Mesenchymal stem cell (in vitro differentiated cells and primary cell): ENCODE measurements at regions not wholly inside any gene's neighbourhood (a gene's known extent, or its start where the extent isn't known, plus 50 kb on each side); places are given as distances from the start of the nearest gene placed in this dataset.

Experiments used
- DNase-seq: peaks from one replicate; pipeline ENCODE4 v3.0.0-alpha.2; 2013
- H2AFZ ChIP-seq: one replicate; pipeline ENCODE4 v1.6.1; 2013; ENCODE audit warnings: low read depth, mild to moderate bottlenecking, control low read depth, inconsistent platforms, low read length, moderate library complexity
- H2AK5ac ChIP-seq: 2 replicates; pipeline ENCODE4 v1.6.1; 2013; ENCODE audit warnings: low read length, moderate library complexity, mild to moderate bottlenecking, inconsistent platforms; ENCODE audit not compliant: severe bottlenecking
- H2BK120ac ChIP-seq: one replicate; pipeline ENCODE4 v1.6.1; 2013; ENCODE audit warnings: low read depth, mild to moderate bottlenecking, inconsistent platforms, low read length, moderate library complexity
- H2BK12ac ChIP-seq, 2 experiments: one replicate each; pipeline ENCODE4 v1.6.1; 2013; ENCODE audit warnings: inconsistent platforms in 2 of 2, low read length in 2 of 2, mild to moderate bottlenecking in 2 of 2, moderate library complexity in 2 of 2, control low read depth in 1 of 2
- H2BK15ac ChIP-seq: one replicate; pipeline ENCODE4 v1.6.1; 2013; ENCODE audit warnings: mild to moderate bottlenecking, low read depth, inconsistent platforms; ENCODE audit not compliant: poor library complexity, severe bottlenecking
- H2BK5ac ChIP-seq: 2 replicates; pipeline ENCODE4 v1.6.1; 2013; ENCODE audit warnings: low read depth, mild to moderate bottlenecking, low read length, control low read depth, inconsistent platforms; ENCODE audit not compliant: poor library complexity, severe bottlenecking
- H3K14ac ChIP-seq, 2 experiments: one replicate each; pipeline ENCODE4 v1.6.1; 2013; ENCODE audit warnings: inconsistent platforms in 2 of 2, low read length in 2 of 2, control low read depth in 1 of 2, mild to moderate bottlenecking in 1 of 2, moderate library complexity in 1 of 2
- H3K18ac ChIP-seq, 2 experiments: one replicate each; pipeline ENCODE4 v1.6.1; 2013; ENCODE audit warnings: inconsistent platforms in 2 of 2, low read length in 2 of 2, control low read depth in 1 of 2, low read depth in 1 of 2, mild to moderate bottlenecking in 1 of 2
- H3K23ac ChIP-seq, 2 experiments: one replicate each; pipeline ENCODE4 v1.6.1; 2013; ENCODE audit warnings: inconsistent platforms in 2 of 2, low read length in 2 of 2, mild to moderate bottlenecking in 2 of 2, moderate library complexity in 2 of 2, control low read depth in 1 of 2
- H3K27ac ChIP-seq: 2 replicates; pipeline ENCODE4 v1.5.1; 2013; ENCODE audit warnings: mild to moderate bottlenecking, moderate library complexity, low read length, control low read depth, inconsistent platforms; ENCODE audit not compliant: poor library complexity, severe bottlenecking
- H3K27me3 ChIP-seq, 2 experiments: 2 replicates each; pipeline versions ENCODE4 v1.6.1 to v1.7.0; 2013; ENCODE audit warnings: low read length in 2 of 2, mild to moderate bottlenecking in 2 of 2, moderate library complexity in 2 of 2, control low read depth in 1 of 2, inconsistent platforms in 1 of 2; ENCODE audit not compliant: control insufficient read depth in 1 of 2, insufficient read depth in 1 of 2
- H3K36me3 ChIP-seq, 2 experiments: 2 replicates each; pipeline versions ENCODE4 v1.6.1 to v1.7.0; 2013; ENCODE audit warnings: low read length in 2 of 2, control low read depth in 1 of 2, inconsistent platforms in 1 of 2, low read depth in 1 of 2, mild to moderate bottlenecking in 1 of 2; ENCODE audit not compliant: insufficient read depth in 2 of 2, control insufficient read depth in 1 of 2
- H3K4ac ChIP-seq, 2 experiments: one replicate each; pipeline ENCODE4 v1.6.1; 2013; ENCODE audit warnings: inconsistent platforms in 2 of 2, low read length in 2 of 2, mild to moderate bottlenecking in 2 of 2, moderate library complexity in 2 of 2, control low read depth in 1 of 2, low read depth in 1 of 2
- H3K4me1 ChIP-seq: 2 replicates; pipeline ENCODE4 v1.6.1; 2013; ENCODE audit warnings: low read depth, low read length, control low read depth; ENCODE audit not compliant: control insufficient read depth, insufficient read depth
- H3K4me2 ChIP-seq: 2 replicates; pipeline ENCODE4 v1.6.1; 2013; ENCODE audit warnings: low read length, mild to moderate bottlenecking, inconsistent platforms; ENCODE audit not compliant: poor library complexity, severe bottlenecking
- H3K4me3 ChIP-seq, 2 experiments: 2 replicates each; pipeline versions ENCODE4 v1.5.1 to v1.7.0; 2013; ENCODE audit warnings: low read length in 2 of 2, mild to moderate bottlenecking in 2 of 2, control low read depth in 1 of 2, low read depth in 1 of 2; ENCODE audit not compliant: insufficient read depth in 1 of 2
- H3K79me1 ChIP-seq: replicated peaks from 2 replicates; pipeline ENCODE4 v1.6.1; 2013; ENCODE audit warnings: mild to moderate bottlenecking, control low read depth, low read length, inconsistent platforms; ENCODE audit not compliant: poor library complexity, severe bottlenecking
- H3K9ac ChIP-seq: 2 replicates; pipeline ENCODE4 v1.7.0; 2013; ENCODE audit warnings: mild to moderate bottlenecking, low read length, moderate library complexity
- H3K9me3 ChIP-seq: 2 replicates; pipeline ENCODE4 v1.7.0; 2013; ENCODE audit warnings: mild to moderate bottlenecking, low read length; ENCODE audit not compliant: control insufficient read depth
- H4K8ac ChIP-seq: one replicate; pipeline ENCODE4 v1.6.1; 2013; ENCODE audit warnings: inconsistent platforms, mild to moderate bottlenecking, low read length, moderate library complexity
- H4K91ac ChIP-seq: one replicate; pipeline ENCODE4 v1.6.1; 2013; ENCODE audit warnings: mild to moderate bottlenecking, low read length, inconsistent platforms
- WGBS: methylation state at CpG from one replicate; pipeline ENCODE4 v1.1.7; 2013; ENCODE audit warnings: mixed read lengths; 5-methylcytosine and 5-hydroxymethylcytosine counted together

GRCh38 chr4:27182211-27182610, 321.6 kb downstream of the STIM2 start:
- DNase-seq = no peak
- Histone ChIP-seq H3K23ac (no peak overlapping the region), H4K91ac (no peak overlapping the region), H3K4me1 (no peaks in the 10 kb centered on the region), H2BK12ac (no peak overlapping the region), H3K27me3 (no peaks in the 10 kb centered on the region), H3K27ac (no peak overlapping the region), H2AFZ (no peak overlapping the region), H2BK5ac (no peak overlapping the region), H3K9ac (no peak overlapping the region), H3K9me3 (no peaks in the 10 kb centered on the region), H3K36me3 (no peaks in the 10 kb centered on the region), H3K4me2 (no peak overlapping the region), H3K18ac (no peak overlapping the region), H2BK15ac (no peak overlapping the region), H2AK5ac (no peak overlapping the region), H3K4ac (no peak overlapping the region), H4K8ac (no peak overlapping the region), H3K14ac (no peak overlapping the region), H3K4me3 (no peak overlapping the region), H2BK120ac (no peak overlapping the region), H3K79me1 (no peaks in the 10 kb centered on the region)
- WGBS = no CpG with 5 or more reads among the region's 2 CpGs

DNA sequence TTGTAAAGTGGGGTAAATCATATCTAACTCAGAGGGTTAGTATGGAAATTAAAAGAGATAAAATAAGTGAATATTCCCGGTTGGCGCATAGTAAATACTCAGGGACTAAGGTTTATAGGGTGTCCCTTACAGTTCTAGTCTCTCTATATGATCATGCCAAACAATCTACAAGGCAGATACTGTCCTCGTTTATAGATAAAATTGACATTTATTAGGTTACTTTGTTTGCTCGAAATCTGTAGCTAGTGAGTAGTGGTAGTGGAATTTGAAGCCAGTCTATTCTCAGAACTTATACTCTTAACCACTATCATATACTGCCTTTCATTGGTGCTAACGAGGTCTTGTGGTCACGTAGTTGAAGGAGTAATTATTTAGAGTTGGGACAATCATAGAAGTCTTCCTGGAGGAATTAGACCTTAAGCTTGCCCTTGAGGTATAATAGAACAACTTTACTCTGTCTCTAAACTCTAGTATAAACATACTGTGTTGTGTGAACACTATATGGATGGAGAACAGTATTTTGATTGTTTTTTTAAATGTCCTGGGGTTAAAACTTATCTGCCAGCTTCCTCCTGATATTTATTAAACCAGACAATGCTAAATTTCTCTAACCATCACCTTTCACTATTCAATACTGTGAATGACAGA, 324.0 kb downstream of the STIM2 start:
- H4K91ac ChIP-seq = no peak overlapping the region
- H3K18ac ChIP-seq = no peak overlapping the region
- H3K14ac ChIP-seq = no peak overlapping the region
- H3K4me3 ChIP-seq = no peak overlapping the region
- H3K4me1 ChIP-seq = no peaks in the 10 kb centered on the region
- H3K4me2 ChIP-seq = no peak overlapping the region
- WGBS = 50% methylated on average over 2 of the region's 6 CpGs
- no peak overlapping the region for H3K9ac ChIP-seq
- H3K27ac ChIP-seq = no peak overlapping the region
- no peak overlapping the region for H2BK15ac ChIP-seq
- H2AK5ac ChIP-seq = no peak overlapping the region
- no peak overlapping the region for H3K23ac ChIP-seq
- H2BK120ac ChIP-seq = no peak overlapping the region
- H3K9me3 ChIP-seq = no peaks in the 10 kb centered on the region
- H2BK5ac ChIP-seq = no peak overlapping the region
- no peaks in the 10 kb centered on the region for H3K27me3 ChIP-seq
- DNase-seq = no peak
- no peak overlapping the region for H2BK12ac ChIP-seq
- H3K36me3 ChIP-seq = no peaks in the 10 kb centered on the region
- H4K8ac ChIP-seq = no peak overlapping the region
- H3K79me1 ChIP-seq = no peaks in the 10 kb centered on the region
- no peak overlapping the region for H2AFZ ChIP-seq
- H3K4ac ChIP-seq = no peak overlapping the region

GRCh38 chr4:27186710-27187109, 326.1 kb downstream of the STIM2 start:
- Histone ChIP-seq H3K27me3 (peaks cover 0 to 12% of the 10 kb centered on the region in 2 experiments), H3K27ac (no peak overlapping the region), H2BK15ac (no peak overlapping the region), H3K9me3 (no peaks in the 10 kb centered on the region), H2BK12ac (no peak overlapping the region), H3K4me2 (no peak overlapping the region), H2BK5ac (no peak overlapping the region), H3K23ac (no peak overlapping the region), H3K4ac (no peak overlapping the region), H3K79me1 (no peaks in the 10 kb centered on the region), H2AFZ (no peak overlapping the region), H3K4me1 (no peaks in the 10 kb centered on the region), H3K9ac (no peak overlapping the region), H4K8ac (no peak overlapping the region), H3K14ac (no peak overlapping the region), H3K36me3 (no peaks in the 10 kb centered on the region), H3K18ac (no peak overlapping the region), H3K4me3 (no peak overlapping the region), H2AK5ac (no peak overlapping the region), H4K91ac (no peak overlapping the region), H2BK120ac (no peak overlapping the region)
- WGBS = 91% methylated on average over 4 of the region's 4 CpGs
- no peak for DNase-seq

DNA sequence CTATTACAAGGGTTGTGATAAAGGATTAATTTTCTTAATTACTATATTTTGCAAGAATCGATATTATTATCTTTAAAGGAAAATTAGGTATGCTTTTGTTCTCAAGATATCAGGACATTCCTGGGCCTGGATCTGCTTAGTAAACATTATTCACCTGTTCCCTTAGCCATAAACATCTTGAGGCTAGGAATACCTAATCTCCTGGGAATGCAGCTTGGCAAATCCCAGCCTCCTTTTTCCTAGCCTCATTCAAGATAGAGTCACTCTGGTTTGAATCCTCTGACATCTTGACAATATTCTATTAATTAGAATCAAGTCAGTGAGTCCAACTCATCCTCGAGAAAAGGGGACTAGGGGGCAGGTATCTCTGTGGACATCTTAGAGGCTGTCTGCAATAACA, 327.1 kb downstream of the STIM2 start:
- Histone ChIP-seq H3K36me3 (no peaks in the 10 kb centered on the region), H3K4me3 (no peak overlapping the region), H2BK12ac (no peak overlapping the region), H3K79me1 (no peaks in the 10 kb centered on the region), H3K23ac (no peak overlapping the region), H2BK15ac (no peak overlapping the region), H3K9ac (no peak overlapping the region), H3K4ac (no peak overlapping the region), H2AK5ac (no peak overlapping the region), H3K9me3 (no peaks in the 10 kb centered on the region), H3K14ac (no peak overlapping the region), H4K91ac (no peak overlapping the region), H3K27me3 (peaks cover 0 to 12% of the 10 kb centered on the region in 2 experiments), H3K18ac (no peak overlapping the region), H3K27ac (no peak overlapping the region), H3K4me2 (no peak overlapping the region), H2AFZ (no peak overlapping the region), H2BK5ac (no peak overlapping the region), H4K8ac (no peak overlapping the region), H3K4me1 (no peaks in the 10 kb centered on the region), H2BK120ac (no peak overlapping the region)
- WGBS = no CpG with 5 or more reads among the region's 2 CpGs
- no peak for DNase-seq
